A549 (cell line): ENCODE measurements at regions not wholly inside any gene's neighbourhood (a gene's known extent, or its start where the extent isn't known, plus 50 kb on each side); places are given as distances from the start of the nearest gene placed in this dataset.

Source experiments
- ESRRA ChIP-seq: fragments of 150-350 bp; IDR thresholded peaks from 2 replicates; pipeline ENCODE4 v1.6.1; 2014; ENCODE audit warnings: mild to moderate bottlenecking, low read length, borderline replicate concordance
- MYC ChIP-seq: IDR thresholded peaks from 2 replicates; pipeline ENCODE4 v1.6.1; 2012; ENCODE audit warnings: mild to moderate bottlenecking, inconsistent platforms, low read length, improper control_type of control experiment, borderline replicate concordance
- NR3C1 ChIP-seq: fragments of >200 bp; sonication (Bioruptor Twin); formaldehyde crosslinking; IDR thresholded peaks from 3 replicates; pipeline ENCODE4 v1.6.1; 2017
- POLR2A ChIP-seq: IDR thresholded peaks from 2 replicates; pipeline ENCODE4 v1.6.1; 2012; ENCODE audit warnings: mild to moderate bottlenecking, low read length
- RAD21 ChIP-seq, 2 experiments: fragments of >200 bp in 1 of 2; sonication (Bioruptor Twin) in 1 of 2; formaldehyde crosslinking in 1 of 2; IDR thresholded peaks in 1 of 2; conservative IDR thresholded peaks in 1 of 2; 2 replicates in 1 of 2; 3 replicates in 1 of 2; pipeline ENCODE4 v1.6.1; 2012 to 2018; ENCODE audit warnings: inconsistent platforms in 1 of 2
- TF ChIP-seq, protein P1 (sequence below): fragments of >200 bp; sonication (Bioruptor Twin); formaldehyde crosslinking; IDR thresholded peaks from 3 replicates; pipeline ENCODE4 v1.5.1; 2016

- TF ChIP-seq MYC (no peak), NR3C1 (no peak), ESRRA (no peak), POLR2A (no peak), RAD21 (conservative IDR thresholded peaks at IDR 0.05 in 1 of 2, IDR thresholded peaks at IDR 0.05 in 1 of 2) (no peak)
- TF ChIP-seq, protein P1, sequence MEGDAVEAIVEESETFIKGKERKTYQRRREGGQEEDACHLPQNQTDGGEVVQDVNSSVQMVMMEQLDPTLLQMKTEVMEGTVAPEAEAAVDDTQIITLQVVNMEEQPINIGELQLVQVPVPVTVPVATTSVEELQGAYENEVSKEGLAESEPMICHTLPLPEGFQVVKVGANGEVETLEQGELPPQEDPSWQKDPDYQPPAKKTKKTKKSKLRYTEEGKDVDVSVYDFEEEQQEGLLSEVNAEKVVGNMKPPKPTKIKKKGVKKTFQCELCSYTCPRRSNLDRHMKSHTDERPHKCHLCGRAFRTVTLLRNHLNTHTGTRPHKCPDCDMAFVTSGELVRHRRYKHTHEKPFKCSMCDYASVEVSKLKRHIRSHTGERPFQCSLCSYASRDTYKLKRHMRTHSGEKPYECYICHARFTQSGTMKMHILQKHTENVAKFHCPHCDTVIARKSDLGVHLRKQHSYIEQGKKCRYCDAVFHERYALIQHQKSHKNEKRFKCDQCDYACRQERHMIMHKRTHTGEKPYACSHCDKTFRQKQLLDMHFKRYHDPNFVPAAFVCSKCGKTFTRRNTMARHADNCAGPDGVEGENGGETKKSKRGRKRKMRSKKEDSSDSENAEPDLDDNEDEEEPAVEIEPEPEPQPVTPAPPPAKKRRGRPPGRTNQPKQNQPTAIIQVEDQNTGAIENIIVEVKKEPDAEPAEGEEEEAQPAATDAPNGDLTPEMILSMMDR = no peak
Measured at GRCh38 chr3:83843716-83844115, 1115.1 kb upstream of the CADM2 start.
